ENCODE measurements at regions not wholly inside any gene's neighbourhood (a gene's known extent, or its start where the extent isn't known, plus 50 kb on each side); places are given as distances from the start of the nearest gene placed in this dataset.

- TF ChIP-seq, protein P1, sequence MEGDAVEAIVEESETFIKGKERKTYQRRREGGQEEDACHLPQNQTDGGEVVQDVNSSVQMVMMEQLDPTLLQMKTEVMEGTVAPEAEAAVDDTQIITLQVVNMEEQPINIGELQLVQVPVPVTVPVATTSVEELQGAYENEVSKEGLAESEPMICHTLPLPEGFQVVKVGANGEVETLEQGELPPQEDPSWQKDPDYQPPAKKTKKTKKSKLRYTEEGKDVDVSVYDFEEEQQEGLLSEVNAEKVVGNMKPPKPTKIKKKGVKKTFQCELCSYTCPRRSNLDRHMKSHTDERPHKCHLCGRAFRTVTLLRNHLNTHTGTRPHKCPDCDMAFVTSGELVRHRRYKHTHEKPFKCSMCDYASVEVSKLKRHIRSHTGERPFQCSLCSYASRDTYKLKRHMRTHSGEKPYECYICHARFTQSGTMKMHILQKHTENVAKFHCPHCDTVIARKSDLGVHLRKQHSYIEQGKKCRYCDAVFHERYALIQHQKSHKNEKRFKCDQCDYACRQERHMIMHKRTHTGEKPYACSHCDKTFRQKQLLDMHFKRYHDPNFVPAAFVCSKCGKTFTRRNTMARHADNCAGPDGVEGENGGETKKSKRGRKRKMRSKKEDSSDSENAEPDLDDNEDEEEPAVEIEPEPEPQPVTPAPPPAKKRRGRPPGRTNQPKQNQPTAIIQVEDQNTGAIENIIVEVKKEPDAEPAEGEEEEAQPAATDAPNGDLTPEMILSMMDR (IDR thresholded peaks at IDR 0.05; ENCODE audit: extremely low read depth, missing control alignments), result no peak
- no peak for DNase-seq (ENCODE audit: low spot score)
Observed at GRCh38 chr1:218699865-218700264, 354.7 kb downstream of the TGFB2 start.

GRCh38 chr1:218700666-218701065 is 355.5 kb downstream of the TGFB2 start:
- TF ChIP-seq, protein P1 (IDR thresholded peaks at IDR 0.05; ENCODE audit: extremely low read depth, missing control alignments), result no peak

DNA sequence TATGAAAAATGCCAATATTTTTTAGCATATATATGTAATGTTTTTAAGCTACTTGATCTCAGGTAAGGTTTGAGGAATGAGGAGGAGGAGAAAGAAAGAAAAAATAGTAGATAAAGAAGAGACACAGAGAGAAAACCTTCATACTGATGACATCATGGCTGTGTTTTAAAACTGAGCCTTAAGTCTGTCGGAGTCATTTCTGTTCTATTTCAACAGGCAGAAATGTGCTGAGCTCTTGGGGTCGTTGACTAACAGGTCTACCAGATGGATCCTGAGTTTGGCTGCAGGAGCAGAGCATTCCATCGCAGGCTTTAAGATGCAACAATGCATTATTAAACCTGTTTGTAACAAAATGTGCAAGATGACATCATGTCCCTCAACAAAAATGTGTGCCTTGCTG is 356.0 kb downstream of the TGFB2 start:
- DNase-seq (ENCODE audit: low spot score), result no peak
- TF ChIP-seq, protein P1 (IDR thresholded peaks at IDR 0.05; ENCODE audit: extremely low read depth, missing control alignments), result no peak

More at GRCh38 chr1:218700666-218701065, 355.5 kb downstream of the TGFB2 start:
- DNase-seq (ENCODE audit: low spot score), result no peak

GRCh38 chr1:218702775-218703174 is 357.6 kb downstream of the TGFB2 start:
- no peak for DNase-seq (ENCODE audit: low spot score)
- TF ChIP-seq, protein P1 (IDR thresholded peaks at IDR 0.05; ENCODE audit: extremely low read depth, missing control alignments), result no peak

DNA sequence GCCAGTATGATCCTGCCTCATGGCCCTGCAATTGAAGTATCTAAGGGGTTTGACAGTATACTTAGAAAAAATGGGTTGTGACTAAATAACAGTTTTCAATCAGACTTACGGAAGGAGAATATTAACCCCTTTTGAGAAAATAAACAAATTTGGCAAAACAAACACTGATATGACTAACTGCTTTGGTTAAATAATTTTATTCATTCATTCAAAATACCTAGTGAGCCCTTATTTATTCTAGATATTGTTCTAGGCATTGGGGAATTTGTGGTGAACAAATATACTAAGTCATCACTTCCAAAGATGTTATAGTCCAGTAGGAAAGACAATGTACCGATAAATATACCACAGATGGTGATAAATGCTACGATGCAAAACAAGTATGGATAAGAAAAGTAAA is 358.7 kb downstream of the TGFB2 start:
- DNase-seq (ENCODE audit: low spot score), result no peak
- TF ChIP-seq, protein P1 (IDR thresholded peaks at IDR 0.05; ENCODE audit: extremely low read depth, missing control alignments), result no peak

- TF ChIP-seq, protein P1 (IDR thresholded peaks at IDR 0.05; ENCODE audit: extremely low read depth, missing control alignments), result no peak
Observed at GRCh38 chr1:218705391-218705790, 360.3 kb downstream of the TGFB2 start.

DNA sequence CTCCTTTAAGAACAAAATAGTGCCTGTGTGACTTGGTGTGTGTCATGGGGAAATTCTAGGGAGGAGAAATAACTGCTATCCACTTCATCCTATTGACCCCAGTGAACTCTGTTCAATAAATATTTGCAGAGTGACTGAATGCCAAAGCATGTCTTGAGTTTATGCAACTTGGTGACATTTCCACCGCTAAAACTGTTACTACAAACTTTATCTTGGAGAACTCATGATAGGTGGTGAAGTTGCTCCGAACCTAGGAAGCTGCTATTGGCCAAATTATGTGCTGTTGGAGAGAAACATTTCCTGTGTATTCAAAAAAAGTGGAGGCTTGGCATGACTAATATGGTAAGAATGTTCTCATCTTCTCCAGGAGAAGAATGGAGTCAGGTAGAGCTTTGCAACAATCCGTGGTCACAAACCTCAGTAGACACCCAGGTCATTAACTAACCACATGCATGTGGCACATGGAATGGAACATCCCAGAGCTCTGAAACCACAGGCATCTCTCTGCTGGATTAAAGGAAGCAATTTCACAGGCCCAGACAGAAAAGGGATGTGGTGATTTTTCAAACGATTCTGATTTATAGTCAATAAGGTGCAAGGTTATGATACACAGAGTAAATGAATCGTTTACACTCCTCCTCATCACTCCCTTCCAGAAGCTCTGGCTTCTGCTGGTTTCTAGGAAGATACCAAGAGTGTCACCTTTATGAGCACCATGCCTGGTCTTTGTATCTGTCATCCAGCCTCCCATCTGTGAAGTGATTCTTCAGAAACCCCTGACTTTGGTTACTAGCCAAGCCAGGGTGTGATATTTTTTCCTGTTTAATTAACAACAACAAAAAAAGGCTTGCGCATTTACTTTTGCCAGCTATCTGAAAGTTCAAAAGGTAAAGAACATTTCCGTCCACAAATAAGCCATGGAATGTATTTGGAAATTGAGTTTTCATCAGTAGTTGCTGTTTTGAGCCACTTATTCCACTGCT is 361.1 kb downstream of the TGFB2 start:
- no peak for DNase-seq (ENCODE audit: low spot score)
- TF ChIP-seq, protein P1 (IDR thresholded peaks at IDR 0.05; ENCODE audit: extremely low read depth, missing control alignments), result no peak

More at GRCh38 chr1:218705391-218705790, 360.3 kb downstream of the TGFB2 start:
- DNase-seq (ENCODE audit: low spot score), result no peak

All from GM20000 (cell line).